B cell (primary cell): ENCODE measurements at regions not wholly inside any gene's neighbourhood (a gene's known extent, or its start where the extent isn't known, plus 50 kb on each side); places are given as distances from the start of the nearest gene placed in this dataset.

ENCODE experiments used
- ATAC-seq: fragments of 200-7000 bp; cut with Tn5 transposase; one replicate; pipeline ENCODE4 v1.10.0; 2021; ENCODE audit warnings: low read depth, mild to moderate bottlenecking, moderate number of reproducible peaks, moderate library complexity
- CTCF ChIA-PET: fragments of 350-600 bp; sonication (Branson Sonifier 250); formaldehyde crosslinking; loops from one replicate; lab custom pipeline; 2021; ENCODE audit warnings: antibody characterized with exemption, inconsistent platforms; lab: Charles Lee
- POLR2A ChIA-PET: fragments of 350-600 bp; sonication (Branson Sonifier 250); formaldehyde crosslinking; loops from one replicate; lab custom pipeline; 2021; ENCODE audit warnings: antibody characterized with exemption; lab: Charles Lee
- DNase-seq: peaks from one replicate; pipeline ENCODE4 v3.0.0; 2013
- H2AFZ ChIP-seq: 2 replicates; pipeline ENCODE4 v1.6.1; 2012; ENCODE audit warnings: mild to moderate bottlenecking, low read depth, low read length; ENCODE audit not compliant: insufficient read depth, poor library complexity, severe bottlenecking
- H3K27ac ChIP-seq, 2 donors: 1 replicate in 1 of 2; 2 replicates in 1 of 2; pipeline ENCODE4 v1.5.1; 2012 to 2013; ENCODE audit warnings: low read length in 2 of 2, mild to moderate bottlenecking in 2 of 2, moderate library complexity in 1 of 2
- H3K27me3 ChIP-seq, 4 experiments: fragments of 200-600 bp in 1 of 4; sonication (generic) in 1 of 4; replicated peaks in 1 of 4; 1 replicate in 2 of 4; 2 replicates in 2 of 4; pipeline versions ENCODE4 v1.6.1 to v1.7.0; 2013 to 2016; ENCODE audit warnings: low read length in 3 of 4, mild to moderate bottlenecking in 2 of 4, mixed read lengths in 1 of 4, moderate library complexity in 1 of 4; ENCODE audit not compliant: insufficient read depth in 4 of 4, control insufficient read depth in 3 of 4; ENCODE audit errors: control extremely low read depth in 1 of 4
- H3K36me3 ChIP-seq, 2 experiments: replicated peaks in 1 of 2; 1 replicate in 1 of 2; 2 replicates in 1 of 2; pipeline versions ENCODE4 v1.6.1 to v1.7.1; 2013; ENCODE audit warnings: low read length in 1 of 2; ENCODE audit not compliant: insufficient read depth in 2 of 2, control insufficient read depth in 1 of 2; ENCODE audit errors: control extremely low read depth in 1 of 2, extremely low read depth in 1 of 2
- H3K4me1 ChIP-seq, 2 donors: fragments of 200-600 bp in 1 of 2; sonication (generic) in 1 of 2; 1 replicate in 1 of 2; 2 replicates in 1 of 2; pipeline versions ENCODE4 v1.5.1 to v1.6.1; 2013 to 2017; ENCODE audit warnings: low read length in 2 of 2; ENCODE audit not compliant: control insufficient read depth in 2 of 2, insufficient read depth in 2 of 2
- H3K4me2 ChIP-seq: replicated peaks from 2 replicates; pipeline ENCODE3; 2012; ENCODE audit warnings: mild to moderate bottlenecking, low read depth, low read length; ENCODE audit not compliant: poor library complexity, severe bottlenecking
- H3K4me3 ChIP-seq, 5 experiments: fragments of 200-600 bp in 1 of 5; sonication (generic) in 1 of 5; 1 replicate in 3 of 5; 2 replicates in 2 of 5; pipeline versions ENCODE4 v1.5.1 to v1.7.0; 2011 to 2016; ENCODE audit warnings: low read length in 4 of 5, mild to moderate bottlenecking in 4 of 5, low read depth in 2 of 5, control low read depth in 1 of 5, moderate library complexity in 1 of 5; ENCODE audit not compliant: insufficient read depth in 1 of 5; ENCODE audit errors: control extremely low read depth in 1 of 5, extremely low read depth in 1 of 5
- H3K79me2 ChIP-seq: fragments of 200-600 bp; sonication (generic); one replicate; pipeline ENCODE4 v1.6.0; 2016; ENCODE audit warnings: low read length; ENCODE audit not compliant: control insufficient read depth, insufficient read depth
- H3K9ac ChIP-seq: fragments of 200-600 bp; sonication (generic); 2 replicates; pipeline ENCODE4 v1.6.1; 2017; ENCODE audit warnings: mild to moderate bottlenecking, low read length, moderate library complexity
- H3K9me3 ChIP-seq, 3 donors: one replicate each; pipeline versions ENCODE4 v1.6.1 to v1.7.1; 2013; ENCODE audit warnings: low read length in 2 of 3; ENCODE audit not compliant: control insufficient read depth in 2 of 3, insufficient read depth in 1 of 3; ENCODE audit errors: control extremely low read depth in 1 of 3
- H4K20me1 ChIP-seq: 2 replicates; pipeline ENCODE4 v1.6.0; 2012; ENCODE audit warnings: mild to moderate bottlenecking, low read length; ENCODE audit not compliant: insufficient read depth, control insufficient read depth, poor library complexity, severe bottlenecking
- H3K27ac Mint-ChIP-seq: one replicate; pipeline ENCODE4 v1.8.0; 2021; ENCODE audit warnings: mixed read lengths
- H3K27me3 Mint-ChIP-seq: one replicate; pipeline ENCODE4 v1.8.0; 2021; ENCODE audit warnings: mixed read lengths
- H3K4me1 Mint-ChIP-seq: one replicate; pipeline ENCODE4 v1.8.0; 2021; ENCODE audit warnings: mixed read lengths
- H3K4me3 Mint-ChIP-seq: one replicate; pipeline ENCODE4 v1.8.0; 2021; ENCODE audit warnings: mixed read lengths
- H3K9me3 Mint-ChIP-seq: one replicate; pipeline ENCODE4 v1.8.0; 2022; ENCODE audit warnings: mixed read lengths; ENCODE audit not compliant: insufficient read depth
- EZH2 ChIP-seq: IDR thresholded peaks from 2 replicates; pipeline ENCODE4 v1.6.1; 2012; ENCODE audit warnings: borderline replicate concordance, low read depth, mild to moderate bottlenecking, moderate library complexity, low read length; ENCODE audit not compliant: insufficient read depth, poor library complexity, severe bottlenecking
- WGBS: methylation state at CpG from one replicate; pipeline ENCODE4 v1.1.5; 2013; ENCODE audit warnings: missing lambda C conversion rate; ENCODE audit not compliant: insufficient coverage; 5-methylcytosine and 5-hydroxymethylcytosine counted together
- intact Hi-C: fragments of 100-400 bp; cut with micrococcal nuclease; formaldehyde crosslinking; loops from one replicate; pipeline ENCODE4 v1.10.0; 2022
- TF ChIP-seq, protein P1 (sequence below): fragments of 200-600 bp; IDR thresholded peaks from one replicate; pipeline ENCODE4 v1.8.0; 2022; ENCODE audit warnings: antibody characterized with exemption, mild to moderate bottlenecking

DNA sequence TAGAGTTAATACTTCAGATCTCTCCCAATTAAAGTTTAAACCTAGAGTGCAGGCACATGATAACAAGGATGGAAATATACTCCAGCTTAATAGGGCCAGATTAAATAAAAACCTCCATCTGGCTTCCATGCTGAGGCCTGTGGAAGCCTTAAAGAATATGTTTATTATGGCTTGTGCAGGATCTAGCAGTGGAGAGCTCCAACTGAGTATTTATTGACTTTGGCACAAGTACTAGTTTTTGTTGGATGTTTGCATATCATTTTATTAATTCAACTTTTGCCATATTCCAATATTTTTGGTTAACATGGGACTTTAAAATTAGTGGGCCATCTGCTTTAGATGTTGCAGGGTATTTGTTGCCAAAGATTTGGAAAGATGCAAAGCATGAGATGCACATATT, 860.4 kb upstream of the SOX11 start:
- Histone ChIP-seq H3K27me3 (no peaks in the 10 kb centered on the region), H3K4me2 (no peak overlapping the region), H3K27ac (no peak overlapping the region), H3K9me3 (no peaks in the 10 kb centered on the region), H3K4me1 (no peaks in the 10 kb centered on the region), H3K4me3 (no peak overlapping the region), H3K36me3 (no peaks in the 10 kb centered on the region), H4K20me1 (no peaks in the 10 kb centered on the region), H2AFZ (no peak overlapping the region), H3K79me2 (no peaks in the 10 kb centered on the region), H3K9ac (no peak overlapping the region)
- intact Hi-C loops: no loop called here
- ATAC-seq (no peak), DNase-seq (no peak)
- POLR2A ChIA-PET: no interaction called here
- CTCF ChIA-PET: no interaction called here
- Mint-ChIP-seq H3K4me3 (no peak overlapping the region), H3K27me3 (no peaks in the 10 kb centered on the region), H3K27ac (no peak overlapping the region), H3K4me1 (no peaks in the 10 kb centered on the region), H3K9me3 (peaks cover 2% of the 10 kb centered on the region)
- TF ChIP-seq, protein P1, sequence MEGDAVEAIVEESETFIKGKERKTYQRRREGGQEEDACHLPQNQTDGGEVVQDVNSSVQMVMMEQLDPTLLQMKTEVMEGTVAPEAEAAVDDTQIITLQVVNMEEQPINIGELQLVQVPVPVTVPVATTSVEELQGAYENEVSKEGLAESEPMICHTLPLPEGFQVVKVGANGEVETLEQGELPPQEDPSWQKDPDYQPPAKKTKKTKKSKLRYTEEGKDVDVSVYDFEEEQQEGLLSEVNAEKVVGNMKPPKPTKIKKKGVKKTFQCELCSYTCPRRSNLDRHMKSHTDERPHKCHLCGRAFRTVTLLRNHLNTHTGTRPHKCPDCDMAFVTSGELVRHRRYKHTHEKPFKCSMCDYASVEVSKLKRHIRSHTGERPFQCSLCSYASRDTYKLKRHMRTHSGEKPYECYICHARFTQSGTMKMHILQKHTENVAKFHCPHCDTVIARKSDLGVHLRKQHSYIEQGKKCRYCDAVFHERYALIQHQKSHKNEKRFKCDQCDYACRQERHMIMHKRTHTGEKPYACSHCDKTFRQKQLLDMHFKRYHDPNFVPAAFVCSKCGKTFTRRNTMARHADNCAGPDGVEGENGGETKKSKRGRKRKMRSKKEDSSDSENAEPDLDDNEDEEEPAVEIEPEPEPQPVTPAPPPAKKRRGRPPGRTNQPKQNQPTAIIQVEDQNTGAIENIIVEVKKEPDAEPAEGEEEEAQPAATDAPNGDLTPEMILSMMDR: no peak
- no peak for TF ChIP-seq EZH2

DNA sequence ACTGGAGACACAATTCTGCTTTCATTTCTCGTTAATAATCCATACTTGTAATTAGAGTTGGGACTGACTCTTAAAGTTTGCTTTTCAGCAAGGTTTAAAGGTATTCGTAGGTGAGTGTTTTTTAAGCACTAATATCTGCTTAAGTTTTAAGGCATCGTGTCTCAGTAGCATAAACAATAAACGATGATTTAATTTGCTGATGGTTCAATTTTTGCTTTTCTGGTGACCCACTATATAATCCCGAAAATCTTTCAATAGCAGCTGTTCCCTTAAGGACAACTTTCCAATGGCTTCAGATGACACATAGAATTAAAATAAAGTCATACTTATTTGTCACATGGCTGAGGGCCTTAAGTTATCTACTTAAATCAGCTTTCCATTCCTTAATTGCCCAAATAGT, 859.5 kb upstream of the SOX11 start:
- TF ChIP-seq EZH2: no peak
- TF ChIP-seq, protein P1: no peak
- Histone ChIP-seq H3K9me3 (no peaks in the 10 kb centered on the region), H3K27ac (no peak overlapping the region), H3K27me3 (no peaks in the 10 kb centered on the region), H3K36me3 (no peaks in the 10 kb centered on the region), H4K20me1 (no peaks in the 10 kb centered on the region), H3K4me2 (no peak overlapping the region), H2AFZ (no peak overlapping the region), H3K79me2 (no peaks in the 10 kb centered on the region), H3K9ac (no peak overlapping the region), H3K4me1 (no peaks in the 10 kb centered on the region), H3K4me3 (no peak overlapping the region)
- ATAC-seq: no peak
- no peak for DNase-seq
- Mint-ChIP-seq H3K9me3 (peaks cover 2% of the 10 kb centered on the region), H3K4me1 (no peaks in the 10 kb centered on the region), H3K4me3 (no peak overlapping the region), H3K27me3 (no peaks in the 10 kb centered on the region), H3K27ac (no peak overlapping the region)
- 93% methylated on average over 3 of the region's 5 CpGs for WGBS
- intact Hi-C loops: no loop called here
- ChIA-PET CTCF (no interaction called here), POLR2A (no interaction called here)
